ENCODE measurements at regions not wholly inside any gene's neighbourhood (a gene's known extent, or its start where the extent isn't known, plus 50 kb on each side); places are given as distances from the start of the nearest gene placed in this dataset.
A peak's percentile ranks its signal among the peaks of the same experiment; 100 is the strongest.

- H3K4me3 ChIP-seq, result no peak overlapping the region
- TF ChIP-seq CTCF (IDR thresholded peaks at IDR 0.05) (peak in 2 of 4 experiments; percentile 6 to 26), POLR2A (IDR thresholded peaks at IDR 0.05) (no peak)
- H3K9me3 ChIP-seq, result no peaks in the 10 kb centered on the region
- no peak overlapping the region for H3K27ac ChIP-seq
- no peak for ATAC-seq
- 40% methylated on average over 3 of the region's 3 CpGs for WGBS, 2 donors (ENCODE audit: low coverage in 1 of 2)
- no peaks in the 10 kb centered on the region for H3K4me1 ChIP-seq
- H3K36me3 ChIP-seq, result no peaks in the 10 kb centered on the region
- no peaks in the 10 kb centered on the region for H3K27me3 ChIP-seq
Observed at GRCh38 chr5:81884871-81885270, 87.0 kb upstream of the ATG10 start.

GRCh38 chr5:81883371-81883770 lies 88.5 kb upstream of the ATG10 start:
- H3K27ac ChIP-seq, result no peak overlapping the region
- TF ChIP-seq CTCF (IDR thresholded peaks at IDR 0.05), result no peak
- no peak for TF ChIP-seq EP300 (IDR thresholded peaks at IDR 0.05)
- TF ChIP-seq POLR2AphosphoS5 (IDR thresholded peaks at IDR 0.05), result no peak
- TF ChIP-seq POLR2A (IDR thresholded peaks at IDR 0.05), result no peak
- no peak overlapping the region for H3K4me3 ChIP-seq
- no peaks in the 10 kb centered on the region for H3K4me1 ChIP-seq
- WGBS, 2 donors (ENCODE audit: low coverage in 1 of 2), result 85 to 100% methylated on average over 3 to 5 of the region's 5 CpGs
- ATAC-seq, result no peak
- H3K27me3 ChIP-seq, result no peaks in the 10 kb centered on the region
- H3K36me3 ChIP-seq, result no peaks in the 10 kb centered on the region
- no peaks in the 10 kb centered on the region for H3K9me3 ChIP-seq

- no peak for TF ChIP-seq POLR2AphosphoS5 (IDR thresholded peaks at IDR 0.05)
- no peak for TF ChIP-seq EP300 (IDR thresholded peaks at IDR 0.05)
- TF ChIP-seq POLR2A (IDR thresholded peaks at IDR 0.05), result no peak
- no peak for TF ChIP-seq CTCF (IDR thresholded peaks at IDR 0.05)
- no peak overlapping the region for H3K4me3 ChIP-seq
- H3K9me3 ChIP-seq, result no peaks in the 10 kb centered on the region
- no peak overlapping the region for H3K27ac ChIP-seq
- no peaks in the 10 kb centered on the region for H3K4me1 ChIP-seq
- no peak for ATAC-seq
- H3K36me3 ChIP-seq, result no peaks in the 10 kb centered on the region
- H3K27me3 ChIP-seq, result no peaks in the 10 kb centered on the region
- 12 to 62% methylated on average over 2 of the region's 2 CpGs for WGBS, 2 donors (ENCODE audit: low coverage in 1 of 2)
Observed at GRCh38 chr5:81881595-81881994, 90.2 kb upstream of the ATG10 start.

- H3K27ac ChIP-seq, result no peak overlapping the region
- TF ChIP-seq POLR2AphosphoS5 (IDR thresholded peaks at IDR 0.05) (no peak), CTCF (IDR thresholded peaks at IDR 0.05) (no peak), POLR2A (IDR thresholded peaks at IDR 0.05) (no peak), EP300 (IDR thresholded peaks at IDR 0.05) (no peak)
- H3K4me3 ChIP-seq, result no peak overlapping the region
- ATAC-seq, result no peak
- H3K4me1 ChIP-seq, result no peaks in the 10 kb centered on the region
- no peaks in the 10 kb centered on the region for H3K27me3 ChIP-seq
- H3K9me3 ChIP-seq, result no peaks in the 10 kb centered on the region
- no peaks in the 10 kb centered on the region for H3K36me3 ChIP-seq
- 73 to 83% methylated on average over 3 of the region's 3 CpGs for WGBS, 2 donors (ENCODE audit: low coverage in 1 of 2)
Observed at GRCh38 chr5:81879936-81880335, 91.9 kb upstream of the ATG10 start.

- H3K27ac ChIP-seq, result no peak overlapping the region
- no peak overlapping the region for H3K4me3 ChIP-seq
- no peaks in the 10 kb centered on the region for H3K36me3 ChIP-seq
- no peaks in the 10 kb centered on the region for H3K9me3 ChIP-seq
- no peaks in the 10 kb centered on the region for H3K4me1 ChIP-seq
- TF ChIP-seq POLR2AphosphoS5 (IDR thresholded peaks at IDR 0.05) (no peak), POLR2A (IDR thresholded peaks at IDR 0.05) (no peak), EP300 (IDR thresholded peaks at IDR 0.05) (no peak), CTCF (IDR thresholded peaks at IDR 0.05) (no peak)
- no peaks in the 10 kb centered on the region for H3K27me3 ChIP-seq
- ATAC-seq, result no peak
Observed at GRCh38 chr5:81878333-81878732, 93.5 kb upstream of the ATG10 start.
